Bronchial epithelial cell (primary cell): ENCODE measurements at regions not wholly inside any gene's neighbourhood (a gene's known extent, or its start where the extent isn't known, plus 50 kb on each side); places are given as distances from the start of the nearest gene placed in this dataset.
A peak's percentile ranks its signal among the peaks of the same experiment; 100 is the strongest.

Source experiments
- DNase-seq: peaks from one replicate; pipeline ENCODE4 v3.0.0-alpha.2; 2010; ENCODE audit warnings: low read depth
- FAIRE-seq: peaks from 2 replicates; lab custom pipeline; 2011; peaks lifted over from hg19 to GRCh38; lab: Jason Lieb, UNC
- H3K27me3 ChIP-seq: 2 replicates; pipeline ENCODE4 v1.5.1; 2011; ENCODE audit warnings: low read length; ENCODE audit not compliant: control insufficient read depth, insufficient read depth
- H3K36me3 ChIP-seq: 2 replicates; pipeline ENCODE4 v1.5.1; 2011; ENCODE audit warnings: low read length; ENCODE audit not compliant: control insufficient read depth, insufficient read depth
- H3K4me3 ChIP-seq: 2 replicates; pipeline ENCODE4 v1.5.1; 2011; ENCODE audit warnings: mild to moderate bottlenecking, low read depth, low read length, control low read depth
- TF ChIP-seq, protein P1 (sequence below): IDR thresholded peaks from 2 replicates; pipeline ENCODE4 v1.5.1; 2011; ENCODE audit warnings: mild to moderate bottlenecking, moderate library complexity, low read length, control low read depth, inconsistent platforms; ENCODE audit not compliant: insufficient read depth, severe bottlenecking

DNA sequence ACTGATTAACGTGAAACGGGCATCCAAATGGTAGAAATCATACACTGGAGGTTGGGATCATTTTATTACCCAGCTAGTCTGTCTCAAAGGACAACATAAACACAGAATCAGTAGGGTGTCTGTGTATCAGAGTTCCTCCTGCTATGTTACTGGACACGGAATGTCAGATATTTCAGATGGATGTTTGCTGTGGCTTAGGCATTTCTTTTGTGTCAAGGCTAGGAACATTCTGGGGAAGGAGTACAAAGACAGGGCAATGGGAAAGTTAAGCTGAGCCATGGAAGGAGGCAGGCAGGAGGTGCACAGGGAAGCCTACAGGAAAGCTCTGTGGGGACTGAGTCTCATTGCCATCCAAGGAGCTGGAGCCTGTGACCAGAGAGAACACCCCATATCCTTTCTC, 254.6 kb downstream of the C12orf75 start:
- TF ChIP-seq, protein P1, sequence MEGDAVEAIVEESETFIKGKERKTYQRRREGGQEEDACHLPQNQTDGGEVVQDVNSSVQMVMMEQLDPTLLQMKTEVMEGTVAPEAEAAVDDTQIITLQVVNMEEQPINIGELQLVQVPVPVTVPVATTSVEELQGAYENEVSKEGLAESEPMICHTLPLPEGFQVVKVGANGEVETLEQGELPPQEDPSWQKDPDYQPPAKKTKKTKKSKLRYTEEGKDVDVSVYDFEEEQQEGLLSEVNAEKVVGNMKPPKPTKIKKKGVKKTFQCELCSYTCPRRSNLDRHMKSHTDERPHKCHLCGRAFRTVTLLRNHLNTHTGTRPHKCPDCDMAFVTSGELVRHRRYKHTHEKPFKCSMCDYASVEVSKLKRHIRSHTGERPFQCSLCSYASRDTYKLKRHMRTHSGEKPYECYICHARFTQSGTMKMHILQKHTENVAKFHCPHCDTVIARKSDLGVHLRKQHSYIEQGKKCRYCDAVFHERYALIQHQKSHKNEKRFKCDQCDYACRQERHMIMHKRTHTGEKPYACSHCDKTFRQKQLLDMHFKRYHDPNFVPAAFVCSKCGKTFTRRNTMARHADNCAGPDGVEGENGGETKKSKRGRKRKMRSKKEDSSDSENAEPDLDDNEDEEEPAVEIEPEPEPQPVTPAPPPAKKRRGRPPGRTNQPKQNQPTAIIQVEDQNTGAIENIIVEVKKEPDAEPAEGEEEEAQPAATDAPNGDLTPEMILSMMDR = no peak
- H3K27me3 ChIP-seq = no peaks in the 10 kb centered on the region
- FAIRE-seq = peak; percentile 72

DNA sequence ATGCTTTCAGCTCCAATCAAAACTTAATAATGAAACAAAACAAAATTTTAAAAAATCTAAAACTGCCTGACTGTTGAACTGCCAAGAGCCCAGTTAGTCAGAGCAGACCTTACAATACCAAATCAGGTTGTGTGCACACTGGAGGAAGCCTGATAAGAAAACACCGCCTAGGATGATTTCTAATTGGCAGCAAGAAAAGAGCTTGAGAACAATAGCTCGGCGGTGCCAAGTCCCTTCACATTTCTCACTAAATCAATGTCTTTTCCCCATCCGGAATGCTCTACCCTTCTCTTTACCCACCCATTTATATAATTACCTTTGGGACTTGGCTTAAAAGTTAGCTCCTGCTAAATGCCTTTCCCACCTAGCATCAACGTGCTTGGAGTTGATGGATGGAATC, 256.7 kb downstream of the C12orf75 start:
- FAIRE-seq (no peak), DNase-seq (no peak)
- TF ChIP-seq, protein P1 = no peak
- Histone ChIP-seq H3K27me3 (no peaks in the 10 kb centered on the region), H3K36me3 (no peaks in the 10 kb centered on the region), H3K4me3 (no peak overlapping the region)

More for the DNA sequence above, 254.6 kb downstream of the C12orf75 start:
- Histone ChIP-seq H3K4me3 (no peak overlapping the region), H3K36me3 (no peaks in the 10 kb centered on the region)
- DNase-seq = no peak

DNA sequence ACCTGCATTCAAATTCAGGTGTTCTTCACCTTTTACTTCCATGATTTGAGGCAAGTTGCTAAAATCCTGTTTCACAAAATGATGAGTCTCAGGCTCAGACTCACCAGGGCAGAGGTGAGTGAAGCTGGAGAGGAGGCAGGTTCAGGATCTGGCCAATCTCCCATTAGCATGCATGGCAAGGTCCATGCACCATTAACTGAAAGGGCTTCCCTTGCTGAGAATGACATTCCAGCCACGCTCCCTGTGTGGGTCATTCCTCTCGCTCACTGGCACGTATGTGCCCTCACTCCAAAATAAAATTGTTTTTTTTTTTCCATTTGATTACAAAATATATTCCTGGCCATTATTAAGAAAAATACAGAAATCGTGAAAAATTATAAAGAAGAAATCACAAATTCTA, 257.6 kb downstream of the C12orf75 start:
- FAIRE-seq (no peak), DNase-seq (no peak)
- Histone ChIP-seq H3K4me3 (no peak overlapping the region), H3K36me3 (no peaks in the 10 kb centered on the region), H3K27me3 (no peaks in the 10 kb centered on the region)
- TF ChIP-seq, protein P1 = no peak

DNA sequence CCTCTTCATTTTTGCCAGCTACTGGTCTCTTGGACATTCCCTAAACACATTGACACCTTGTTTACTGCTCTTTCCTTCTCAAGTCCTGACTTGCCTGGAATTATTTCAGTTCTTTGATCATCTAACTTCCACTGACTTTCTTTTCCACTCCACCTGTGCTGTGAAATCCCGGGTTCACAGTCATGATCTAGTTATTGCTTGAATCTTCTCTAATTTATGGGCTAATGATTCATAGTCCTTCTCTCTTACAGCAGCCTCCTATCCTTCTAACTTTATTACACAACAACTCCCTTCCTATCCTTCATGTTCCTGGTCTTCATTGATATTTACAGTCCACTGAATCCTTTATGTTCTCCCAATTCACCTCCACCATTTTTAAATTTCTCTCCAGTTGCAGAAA, 260.1 kb downstream of the C12orf75 start:
- peak; percentile 86 for DNase-seq
- Histone ChIP-seq H3K27me3 (peaks cover 2% of the 10 kb centered on the region), H3K4me3 (no peak overlapping the region), H3K36me3 (no peaks in the 10 kb centered on the region)
- no peak for FAIRE-seq
- TF ChIP-seq, protein P1 = no peak

DNA sequence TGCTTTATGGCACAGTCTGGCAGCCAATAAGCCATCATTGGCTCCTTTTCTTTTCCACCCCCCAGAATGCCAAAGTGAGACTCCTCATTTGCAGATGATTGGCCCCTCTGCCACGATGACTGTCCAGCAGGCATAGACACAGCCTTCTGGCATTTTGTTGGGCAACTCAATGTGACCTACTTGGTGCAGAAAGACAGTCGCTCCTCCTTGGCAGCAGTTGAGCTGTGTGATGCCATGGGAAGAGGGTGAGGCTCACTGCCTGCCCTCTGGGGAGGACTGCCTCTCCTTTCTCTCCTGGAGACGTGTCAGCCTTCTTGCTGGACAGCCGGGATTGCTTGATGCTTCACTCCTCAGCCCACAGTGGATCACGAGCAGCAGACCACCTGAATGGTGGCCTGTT, 264.9 kb downstream of the C12orf75 start:
- TF ChIP-seq, protein P1 = no peak
- H3K4me3 ChIP-seq = no peak overlapping the region
- DNase-seq = no peak
- FAIRE-seq = no peak
- peaks cover 2% of the 10 kb centered on the region for H3K27me3 ChIP-seq
- H3K36me3 ChIP-seq = no peaks in the 10 kb centered on the region

DNA sequence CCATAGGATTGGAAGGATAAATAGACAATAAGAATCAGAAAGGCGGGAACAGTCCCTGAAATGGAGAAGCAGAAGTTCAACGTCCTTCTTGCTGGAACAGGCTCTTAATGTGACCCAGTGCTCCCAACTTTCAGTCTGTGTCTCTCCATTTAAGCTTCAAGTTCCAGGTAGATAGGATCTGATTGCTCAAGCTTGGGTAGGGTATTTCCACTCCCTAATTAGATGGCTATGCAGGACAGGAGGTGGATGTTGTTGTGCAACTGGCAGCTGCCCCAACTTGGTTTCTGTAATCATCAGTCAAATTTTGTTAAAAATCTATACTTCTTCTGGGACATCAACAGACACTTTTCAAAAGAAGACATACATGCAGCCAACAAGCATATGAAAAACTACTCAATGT, 266.2 kb downstream of the C12orf75 start:
- Histone ChIP-seq H3K36me3 (no peaks in the 10 kb centered on the region), H3K27me3 (peaks cover 2% of the 10 kb centered on the region), H3K4me3 (no peak overlapping the region)
- TF ChIP-seq, protein P1 = no peak
- FAIRE-seq (no peak), DNase-seq (peak; percentile 15)
